ENCODE measurements at regions not wholly inside any gene's neighbourhood (a gene's known extent, or its start where the extent isn't known, plus 50 kb on each side); places are given as distances from the start of the nearest gene placed in this dataset.
A peak's percentile ranks its signal among the peaks of the same experiment; 100 is the strongest.

GRCh38 chr13:78370231-78370630, 233.1 kb downstream of the POU4F1 start:
- H3K4me3 ChIP-seq = no peak overlapping the region
- H3K27me3 ChIP-seq (ENCODE audit: control insufficient read depth in 3 of 3, insufficient read depth in 3 of 3, low read length in 2 of 3) = no peaks in the 10 kb centered on the region
- H3K9ac ChIP-seq (ENCODE audit: insufficient read depth in 1 of 2, low read length in 2 of 2) = no peak overlapping the region
- no peak overlapping the region for H3K27ac ChIP-seq (ENCODE audit: low read depth in 1 of 2, low read length in 1 of 2)
- TF ChIP-seq CTCF (IDR thresholded peaks at IDR 0.05; ENCODE audit: control extremely low read depth, extremely low read depth) = no peak
- H3K4me1 ChIP-seq (ENCODE audit: control insufficient read depth in 5 of 5, insufficient read depth in 5 of 5, low read length in 5 of 5) = peaks cover 0 to 5% (median 0%) of the 10 kb centered on the region in 5 donors
- WGBS, 2 donors = 84 to 90% methylated on average over 2 of the region's 2 CpGs
- DNase-seq (no peak), ATAC-seq (ENCODE audit: insufficient read depth, low FRiP score) (no peak)
- H3K36me3 ChIP-seq (ENCODE audit: control insufficient read depth in 4 of 4, insufficient read depth in 4 of 4, low read length in 4 of 4) = no peaks in the 10 kb centered on the region
- H3K9me3 ChIP-seq (ENCODE audit: control insufficient read depth in 4 of 4, insufficient read depth in 3 of 4, low read length in 3 of 4) = no peaks in the 10 kb centered on the region

- Histone ChIP-seq H3K27me3 (ENCODE audit: control insufficient read depth in 3 of 3, insufficient read depth in 3 of 3, low read length in 2 of 3) (no peaks in the 10 kb centered on the region), H3K9me3 (ENCODE audit: control insufficient read depth in 4 of 4, insufficient read depth in 3 of 4, low read length in 3 of 4) (no peaks in the 10 kb centered on the region), H3K9ac (ENCODE audit: insufficient read depth in 1 of 2, low read length in 2 of 2) (no peak overlapping the region), H3K27ac (ENCODE audit: low read depth in 1 of 2, low read length in 1 of 2) (no peak overlapping the region), H3K4me1 (ENCODE audit: control insufficient read depth in 5 of 5, insufficient read depth in 5 of 5, low read length in 5 of 5) (no peaks in the 10 kb centered on the region), H3K4me3 (no peak overlapping the region), H3K36me3 (ENCODE audit: control insufficient read depth in 4 of 4, insufficient read depth in 4 of 4, low read length in 4 of 4) (no peaks in the 10 kb centered on the region)
- ATAC-seq (ENCODE audit: insufficient read depth, low FRiP score) (no peak), DNase-seq (no peak)
- WGBS, 2 donors = 76 to 88% methylated on average over 5 of the region's 5 CpGs
- no peak for TF ChIP-seq CTCF (IDR thresholded peaks at IDR 0.05; ENCODE audit: control extremely low read depth, extremely low read depth)
Observed at GRCh38 chr13:78364711-78365110, 238.6 kb downstream of the POU4F1 start.

- Histone ChIP-seq H3K36me3 (ENCODE audit: control insufficient read depth in 4 of 4, insufficient read depth in 4 of 4, low read length in 4 of 4) (no peaks in the 10 kb centered on the region), H3K9ac (ENCODE audit: insufficient read depth in 1 of 2, low read length in 2 of 2) (no peak overlapping the region), H3K9me3 (ENCODE audit: control insufficient read depth in 4 of 4, insufficient read depth in 3 of 4, low read length in 3 of 4) (no peaks in the 10 kb centered on the region), H3K27ac (ENCODE audit: low read depth in 1 of 2, low read length in 1 of 2) (no peak overlapping the region), H3K27me3 (ENCODE audit: control insufficient read depth in 3 of 3, insufficient read depth in 3 of 3, low read length in 2 of 3) (no peaks in the 10 kb centered on the region), H3K4me1 (ENCODE audit: control insufficient read depth in 5 of 5, insufficient read depth in 5 of 5, low read length in 5 of 5) (peaks cover 0 to 35% (median 0%) of the 10 kb centered on the region in 5 donors), H3K4me3 (no peak overlapping the region)
- TF ChIP-seq CTCF (IDR thresholded peaks at IDR 0.05; ENCODE audit: control extremely low read depth, extremely low read depth) = no peak
- ATAC-seq (ENCODE audit: insufficient read depth, low FRiP score) = no peak
- peak in 1 of 3 donors; percentile 28 for DNase-seq
- whole genome bisulfite sequencing, 2 donors = 40 to 58% methylated on average over 2 of the region's 2 CpGs
Observed at GRCh38 chr13:78341032-78341431, 262.3 kb downstream of the POU4F1 start.

GRCh38 chr13:78339927-78340326, 263.4 kb downstream of the POU4F1 start:
- no peaks in the 10 kb centered on the region for H3K9me3 ChIP-seq (ENCODE audit: control insufficient read depth in 4 of 4, insufficient read depth in 3 of 4, low read length in 3 of 4)
- no peaks in the 10 kb centered on the region for H3K27me3 ChIP-seq (ENCODE audit: control insufficient read depth in 3 of 3, insufficient read depth in 3 of 3, low read length in 2 of 3)
- peaks cover 0 to 35% (median 0%) of the 10 kb centered on the region in 5 donors for H3K4me1 ChIP-seq (ENCODE audit: control insufficient read depth in 5 of 5, insufficient read depth in 5 of 5, low read length in 5 of 5)
- 56 to 66% methylated on average over 2 of the region's 2 CpGs for WGBS, 2 donors
- no peak overlapping the region for H3K9ac ChIP-seq (ENCODE audit: insufficient read depth in 1 of 2, low read length in 2 of 2)
- TF ChIP-seq CTCF (IDR thresholded peaks at IDR 0.05; ENCODE audit: control extremely low read depth, extremely low read depth) = no peak
- H3K4me3 ChIP-seq = no peak overlapping the region
- DNase-seq = peak; percentile 15 to 64 (median 35)
- H3K36me3 ChIP-seq (ENCODE audit: control insufficient read depth in 4 of 4, insufficient read depth in 4 of 4, low read length in 4 of 4) = no peaks in the 10 kb centered on the region
- no peak overlapping the region for H3K27ac ChIP-seq (ENCODE audit: low read depth in 1 of 2, low read length in 1 of 2)
- ATAC-seq (ENCODE audit: insufficient read depth, low FRiP score) = no peak
